ENCODE measurements at regions not wholly inside any gene's neighbourhood (a gene's known extent, or its start where the extent isn't known, plus 50 kb on each side); places are given as distances from the start of the nearest gene placed in this dataset.
"Not testable (repeated sequence)": the region's sequence is repeated elsewhere in the genome, so short reads cannot be mapped to it uniquely, and the experiment has no call there.

- DNase-seq (ENCODE audit: low read depth, low spot score) (no peak), ATAC-seq (no peak)
- H2AFZ ChIP-seq (ENCODE audit: low read depth, low read length, poor library complexity, severe bottlenecking): no peak overlapping the region
- no peaks in the 10 kb centered on the region for H3K9me2 ChIP-seq (ENCODE audit: insufficient read depth)
- no peak overlapping the region for H3K4me3 ChIP-seq (replicated peaks in 1 of 2; ENCODE audit: low read depth in 1 of 2, low read length in 2 of 2)
- TF ChIP-seq ZFX (IDR thresholded peaks at IDR 0.05) (no peak), SIN3A (IDR thresholded peaks at IDR 0.05; ENCODE audit: low read depth) (no peak), JUND (IDR thresholded peaks at IDR 0.05) (no peak), ZBTB33 (IDR thresholded peaks at IDR 0.05; ENCODE audit: extremely low read depth, insufficient replicate concordance, low read length) (no peak), EZH2phosphoT487 (IDR thresholded peaks at IDR 0.05; ENCODE audit: borderline replicate concordance) (no peak), POLR2AphosphoS5 (IDR thresholded peaks at IDR 0.05; ENCODE audit: low read depth, low read length) (no peak), POLR2A (IDR thresholded peaks at IDR 0.05; ENCODE audit: borderline replicate concordance, extremely low read depth, insufficient read depth, insufficient read length) (no peak), EZH2 (IDR thresholded peaks at IDR 0.05) (no peak), FOSL1 (IDR thresholded peaks at IDR 0.05; ENCODE audit: low read depth) (no peak), EGR1 (IDR thresholded peaks at IDR 0.05; ENCODE audit: low read depth) (no peak), SRF (IDR thresholded peaks at IDR 0.05; ENCODE audit: low read depth) (no peak)
- TF ChIP-seq, protein P1, sequence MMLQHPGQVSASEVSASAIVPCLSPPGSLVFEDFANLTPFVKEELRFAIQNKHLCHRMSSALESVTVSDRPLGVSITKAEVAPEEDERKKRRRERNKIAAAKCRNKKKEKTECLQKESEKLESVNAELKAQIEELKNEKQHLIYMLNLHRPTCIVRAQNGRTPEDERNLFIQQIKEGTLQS (IDR thresholded peaks at IDR 0.05): no peak
- no peak overlapping the region for H3K4me2 ChIP-seq (ENCODE audit: low read length)
- no peaks in the 10 kb centered on the region for H4K20me1 ChIP-seq (ENCODE audit: insufficient read depth)
- H3K27me3 ChIP-seq (ENCODE audit: insufficient read depth, low read length): no peaks in the 10 kb centered on the region
- ChIA-PET POLR2A (no interaction called here), RAD21 (ENCODE audit: low non-redundant PET in 1 of 2, low total read pairs in 2 of 2, uncharacterized antibody in 2 of 2, unreplicated experiment in 2 of 2) (no interaction called here), CTCF (no interaction called here)
- no peak overlapping the region for H3K27ac ChIP-seq (ENCODE audit: low read depth, low read length)
- H3K9me3 ChIP-seq (ENCODE audit: control insufficient read depth in 1 of 2, insufficient read depth in 1 of 2, low read depth in 1 of 2, low read length in 2 of 2): no peaks in the 10 kb centered on the region
- no peaks in the 10 kb centered on the region for H3K79me2 ChIP-seq (ENCODE audit: insufficient read depth, low read length)
- no peak overlapping the region for H3K9ac ChIP-seq (ENCODE audit: low read length)
- BruUV-seq (replicated peaks): no TSS peak
- H3K36me3 ChIP-seq (ENCODE audit: control insufficient read depth in 1 of 2, insufficient read depth in 2 of 2, low read length in 2 of 2): no peaks in the 10 kb centered on the region
- H3K4me1 ChIP-seq (ENCODE audit: control insufficient read depth in 1 of 2, insufficient read depth in 2 of 2, low read length in 2 of 2): peaks cover 7% of the 10 kb centered on the region in 2 experiments; a peak in 3 of 4 replicates
- intact Hi-C loops (cut with micrococcal nuclease): no loop called here
Measured at GRCh38 chr20:56781108-56781739, 152.1 kb downstream of the TFAP2C start.

DNA sequence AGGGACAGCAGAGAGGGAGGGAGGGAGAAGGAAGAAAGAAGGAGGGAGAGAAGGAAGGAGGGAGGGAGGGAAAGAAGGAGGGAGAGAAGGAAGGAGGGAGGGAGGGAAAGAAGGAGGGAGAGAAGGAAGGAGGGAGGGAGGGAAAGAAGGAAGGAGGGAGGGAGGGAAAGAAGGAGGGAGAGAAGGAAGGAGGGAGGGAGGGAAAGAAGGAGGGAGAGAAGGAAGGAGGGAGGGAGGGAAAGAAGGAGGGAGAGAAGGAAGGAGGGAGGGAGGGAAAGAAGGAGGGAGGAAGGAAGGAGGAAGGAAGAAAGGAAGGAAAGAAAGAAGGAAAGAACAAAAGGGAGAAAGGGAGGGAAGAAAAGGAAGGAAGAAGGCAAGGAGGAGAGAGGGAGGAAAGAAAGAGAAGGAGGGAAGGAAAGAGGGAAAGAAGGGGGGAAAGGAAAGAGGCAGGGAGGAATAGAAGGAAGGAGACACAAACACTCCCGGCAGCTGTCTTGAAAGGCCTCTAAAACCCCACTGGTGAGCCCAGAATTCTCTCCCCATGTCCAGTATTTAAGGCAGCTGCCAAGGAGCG is 153.0 kb downstream of the TFAP2C start:
- H3K9me3 ChIP-seq (ENCODE audit: control insufficient read depth in 1 of 2, insufficient read depth in 1 of 2, low read depth in 1 of 2, low read length in 2 of 2); H3K9me2 ChIP-seq (ENCODE audit: insufficient read depth); H3K4me2 ChIP-seq (ENCODE audit: low read length); H3K36me3 ChIP-seq (ENCODE audit: control insufficient read depth in 1 of 2, insufficient read depth in 2 of 2, low read length in 2 of 2); ATAC-seq; RAD21 ChIA-PET (ENCODE audit: low non-redundant PET in 1 of 2, low total read pairs in 2 of 2, uncharacterized antibody in 2 of 2, unreplicated experiment in 2 of 2); H3K79me2 ChIP-seq (ENCODE audit: insufficient read depth, low read length); POLR2A ChIA-PET; BruUV-seq (replicated peaks); H3K4me3 ChIP-seq (replicated peaks in 1 of 2; ENCODE audit: low read depth in 1 of 2, low read length in 2 of 2); H3K27ac ChIP-seq (ENCODE audit: low read depth, low read length); DNase-seq (ENCODE audit: low read depth, low spot score); H2AFZ ChIP-seq (ENCODE audit: low read depth, low read length, poor library complexity, severe bottlenecking); H4K20me1 ChIP-seq (ENCODE audit: insufficient read depth); H3K27me3 ChIP-seq (ENCODE audit: insufficient read depth, low read length); intact Hi-C loops (cut with micrococcal nuclease); H3K9ac ChIP-seq (ENCODE audit: low read length); CTCF ChIA-PET: not testable (repeated sequence)
- H3K4me1 ChIP-seq (ENCODE audit: control insufficient read depth in 1 of 2, insufficient read depth in 2 of 2, low read length in 2 of 2): peaks cover 12 to 15% of the 10 kb centered on the region in 2 experiments

GRCh38 chr20:56782814-56783213 is 153.7 kb downstream of the TFAP2C start:
- H3K27me3 ChIP-seq (ENCODE audit: insufficient read depth, low read length); H3K79me2 ChIP-seq (ENCODE audit: insufficient read depth, low read length); H4K20me1 ChIP-seq (ENCODE audit: insufficient read depth); H3K27ac ChIP-seq (ENCODE audit: low read depth, low read length); H3K9me3 ChIP-seq (ENCODE audit: control insufficient read depth in 1 of 2, insufficient read depth in 1 of 2, low read depth in 1 of 2, low read length in 2 of 2); RAD21 ChIA-PET (ENCODE audit: low non-redundant PET in 1 of 2, low total read pairs in 2 of 2, uncharacterized antibody in 2 of 2, unreplicated experiment in 2 of 2); H3K36me3 ChIP-seq (ENCODE audit: control insufficient read depth in 1 of 2, insufficient read depth in 2 of 2, low read length in 2 of 2); H3K4me2 ChIP-seq (ENCODE audit: low read length); intact Hi-C loops (cut with micrococcal nuclease); CTCF ChIA-PET; ATAC-seq; H3K4me3 ChIP-seq (replicated peaks in 1 of 2; ENCODE audit: low read depth in 1 of 2, low read length in 2 of 2); POLR2A ChIA-PET; H3K9ac ChIP-seq (ENCODE audit: low read length); H2AFZ ChIP-seq (ENCODE audit: low read depth, low read length, poor library complexity, severe bottlenecking); H3K9me2 ChIP-seq (ENCODE audit: insufficient read depth); BruUV-seq (replicated peaks); DNase-seq (ENCODE audit: low read depth, low spot score): not testable (repeated sequence)
- H3K4me1 ChIP-seq (ENCODE audit: control insufficient read depth in 1 of 2, insufficient read depth in 2 of 2, low read length in 2 of 2): peaks cover 20 to 22% of the 10 kb centered on the region in 2 experiments
